Mesodermal cell (in vitro differentiated cells): ENCODE measurements at regions not wholly inside any gene's neighbourhood (a gene's known extent, or its start where the extent isn't known, plus 50 kb on each side); places are given as distances from the start of the nearest gene placed in this dataset.

Experiments
- H3K27ac ChIP-seq: 2 replicates; pipeline ENCODE4 v1.7.0; 2013; ENCODE audit warnings: mild to moderate bottlenecking, low read depth, low read length, moderate library complexity; ENCODE audit not compliant: severe bottlenecking
- H3K36me3 ChIP-seq: 2 replicates; pipeline ENCODE4 v1.7.1; 2013; ENCODE audit warnings: mild to moderate bottlenecking, low read length, moderate library complexity; ENCODE audit not compliant: control insufficient read depth, insufficient read depth
- H3K4me1 ChIP-seq: one replicate; pipeline ENCODE4 v1.7.1; 2013; ENCODE audit warnings: mild to moderate bottlenecking, low read length; ENCODE audit not compliant: insufficient read depth, control insufficient read depth, poor library complexity, severe bottlenecking
- H3K4me3 ChIP-seq: 2 replicates; pipeline ENCODE4 v1.7.0; 2013; ENCODE audit warnings: low read length, control low read depth, mild to moderate bottlenecking; ENCODE audit not compliant: insufficient read depth, poor library complexity, severe bottlenecking; ENCODE audit errors: extremely low read depth
- H3K9me3 ChIP-seq: 2 replicates; pipeline ENCODE4 v1.7.1; 2013; ENCODE audit warnings: mild to moderate bottlenecking, low read length, moderate library complexity; ENCODE audit not compliant: control insufficient read depth
- WGBS, 2 experiments: methylation state at CpG; one replicate each; pipeline ENCODE4 v1.1.5; 2013; ENCODE audit warnings: missing lambda C conversion rate in 2 of 2; ENCODE audit not compliant: insufficient coverage in 2 of 2; 5-methylcytosine and 5-hydroxymethylcytosine counted together

DNA sequence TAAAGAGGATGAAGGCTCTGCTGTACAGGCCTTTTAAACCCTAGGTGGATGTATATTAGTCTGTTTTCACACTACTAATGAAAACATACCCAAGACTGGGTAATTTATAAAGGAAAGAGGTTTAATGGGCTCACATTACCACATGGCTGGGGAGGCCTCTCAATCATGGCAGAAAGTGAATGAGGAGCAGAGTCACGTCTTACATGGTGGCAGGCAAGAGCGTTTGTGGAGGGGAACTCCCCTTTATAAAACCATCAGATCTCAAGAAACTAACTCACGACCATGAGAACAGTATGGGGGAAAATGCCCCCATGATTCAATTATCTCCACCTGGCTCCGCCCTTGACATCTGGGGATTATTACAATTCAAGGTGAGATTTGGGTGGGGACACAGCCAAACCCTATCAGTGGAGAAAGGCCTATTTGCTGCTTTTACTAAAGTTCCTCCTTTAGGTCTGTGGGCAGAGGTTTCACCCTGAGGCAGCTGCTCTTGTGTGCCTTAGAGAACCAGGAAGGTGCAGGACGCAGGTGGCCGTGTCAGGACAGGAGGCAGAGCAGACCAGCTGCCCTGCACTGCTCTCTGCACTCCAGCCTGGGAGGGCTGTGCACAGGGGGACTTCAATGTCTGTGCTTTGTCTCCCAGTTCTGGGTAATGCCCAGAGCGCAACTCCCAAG is 178.8 kb upstream of the HDAC4 start:
- Histone ChIP-seq H3K4me3 (no peak overlapping the region), H3K36me3 (no peaks in the 10 kb centered on the region), H3K27ac (no peak overlapping the region), H3K4me1 (no peaks in the 10 kb centered on the region), H3K9me3 (no peaks in the 10 kb centered on the region)
- WGBS, 2 experiments, result 89 to 92% methylated on average over 3 to 5 of the region's 7 CpGs

DNA sequence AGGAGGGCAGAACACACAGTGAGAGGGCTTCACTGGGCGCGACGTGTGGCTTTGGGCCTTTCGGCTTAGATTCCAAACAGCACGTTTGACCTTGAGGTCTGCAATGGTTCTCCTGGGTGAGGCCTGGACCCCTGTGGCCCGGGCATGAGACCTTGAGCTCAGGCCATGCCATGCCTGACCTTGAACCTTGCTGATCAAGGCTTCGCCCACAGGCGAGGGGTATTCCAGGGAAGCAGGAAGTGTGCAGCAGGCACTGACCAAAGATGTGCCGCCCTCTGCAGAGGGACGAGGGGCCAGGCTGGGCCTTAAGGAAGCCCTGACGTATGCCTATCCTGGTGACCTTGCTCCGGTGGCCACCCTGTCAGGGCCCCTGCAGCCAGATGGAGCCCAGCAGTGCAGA is 178.3 kb upstream of the HDAC4 start:
- no peak overlapping the region for H3K27ac ChIP-seq
- H3K36me3 ChIP-seq, result no peaks in the 10 kb centered on the region
- H3K4me3 ChIP-seq, result no peak overlapping the region
- peaks cover 5% of the 10 kb centered on the region for H3K4me1 ChIP-seq
- WGBS, 2 experiments, result 91 to 94% methylated on average over 10 to 12 of the region's 12 CpGs
- no peaks in the 10 kb centered on the region for H3K9me3 ChIP-seq

DNA sequence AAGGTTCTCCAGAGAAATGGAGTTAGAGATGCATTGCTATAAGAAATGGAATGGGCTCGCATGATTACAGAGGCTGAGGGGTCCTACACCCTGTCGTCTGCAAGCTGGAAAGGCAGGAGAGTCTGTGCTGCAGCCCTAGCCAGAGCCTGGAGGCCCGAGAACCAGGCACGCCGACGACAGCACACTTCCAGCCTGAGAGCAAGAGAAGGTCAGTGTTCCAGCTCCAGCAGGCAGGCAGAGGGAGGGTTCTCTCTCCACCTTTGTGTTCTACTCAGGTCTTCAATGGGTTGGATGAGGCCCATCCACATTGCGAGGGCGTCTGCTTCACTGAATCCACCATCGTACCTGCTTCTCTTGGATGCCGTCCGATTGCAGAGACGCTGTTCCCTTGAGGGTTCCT is 177.6 kb upstream of the HDAC4 start:
- H3K4me3 ChIP-seq, result no peak overlapping the region
- WGBS, 2 experiments, result 84 to 85% methylated on average over 11 to 12 of the region's 12 CpGs
- H3K9me3 ChIP-seq, result no peaks in the 10 kb centered on the region
- peaks cover 8% of the 10 kb centered on the region for H3K4me1 ChIP-seq
- no peak overlapping the region for H3K27ac ChIP-seq
- no peaks in the 10 kb centered on the region for H3K36me3 ChIP-seq

DNA sequence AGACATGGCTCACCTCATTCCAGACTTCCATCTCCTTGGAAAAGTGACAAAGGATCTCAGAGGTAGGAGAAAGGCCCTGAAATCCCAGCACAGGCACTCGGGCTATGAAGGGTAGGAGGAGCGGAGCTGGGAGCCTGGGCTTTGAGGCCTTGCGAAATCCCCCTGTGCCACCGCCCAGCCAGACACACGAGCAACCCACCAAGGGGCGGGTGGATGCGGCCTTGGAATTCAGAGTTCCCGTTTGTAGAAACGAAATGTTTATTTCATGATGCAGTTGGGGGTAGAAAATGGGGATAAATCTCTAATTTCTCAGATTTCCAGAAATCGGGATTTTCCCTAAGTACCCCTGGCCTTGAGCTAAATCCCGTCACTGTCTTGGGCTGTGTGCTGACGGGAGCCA is 177.1 kb upstream of the HDAC4 start:
- no peaks in the 10 kb centered on the region for H3K36me3 ChIP-seq
- no peak overlapping the region for H3K4me3 ChIP-seq
- WGBS, 2 experiments, result 90 to 99% methylated on average over 8 to 11 of the region's 12 CpGs
- peaks cover 8% of the 10 kb centered on the region for H3K4me1 ChIP-seq
- no peaks in the 10 kb centered on the region for H3K9me3 ChIP-seq
- no peak overlapping the region for H3K27ac ChIP-seq

DNA sequence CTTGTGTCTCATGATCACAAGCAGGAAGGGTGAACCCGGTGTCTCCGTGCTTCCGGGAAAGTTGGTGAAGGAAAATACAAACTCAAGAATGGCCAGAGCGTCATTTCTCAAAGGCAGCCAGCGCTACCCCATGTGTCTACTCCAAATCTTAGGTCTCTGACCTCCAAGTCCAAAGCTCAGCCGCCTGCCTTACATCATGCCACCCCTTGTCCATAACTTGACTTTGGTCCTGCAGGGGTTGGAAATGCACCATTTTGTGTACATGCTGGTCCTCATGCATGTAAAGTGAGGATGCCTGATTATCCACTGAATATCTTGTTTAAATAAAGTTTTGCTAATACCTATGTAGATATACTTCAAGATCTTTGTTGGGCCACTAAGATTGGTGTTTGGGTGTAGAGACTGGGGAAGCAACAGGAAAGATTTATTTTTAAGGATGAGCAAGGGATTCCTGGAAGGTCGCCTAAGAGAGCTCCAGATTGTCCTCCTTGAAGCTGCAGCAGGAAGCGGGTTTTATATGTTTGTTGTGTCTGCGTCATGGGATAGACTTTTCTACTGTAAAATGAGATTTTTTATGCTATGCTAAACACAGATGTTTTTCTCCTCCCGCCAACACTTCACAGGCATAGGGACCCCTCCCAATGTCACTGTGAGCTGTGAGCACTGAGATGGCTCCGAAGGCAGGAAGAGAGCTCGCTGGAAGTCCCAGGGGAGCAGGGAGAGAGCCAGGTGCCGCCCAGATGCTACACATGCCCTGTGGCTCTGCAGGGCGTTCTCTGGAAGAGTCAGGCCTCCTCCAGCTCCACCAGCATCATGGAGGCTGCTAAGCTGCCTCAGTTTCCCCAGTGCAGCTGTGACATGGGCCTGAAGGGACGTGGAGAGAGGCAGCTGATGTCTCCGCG is 176.2 kb upstream of the HDAC4 start:
- Histone ChIP-seq H3K4me3 (no peak overlapping the region), H3K36me3 (no peaks in the 10 kb centered on the region), H3K4me1 (peaks cover 8% of the 10 kb centered on the region), H3K9me3 (no peaks in the 10 kb centered on the region), H3K27ac (no peak overlapping the region)
- 91 to 96% methylated on average over 12 to 13 of the region's 17 CpGs for WGBS, 2 experiments

DNA sequence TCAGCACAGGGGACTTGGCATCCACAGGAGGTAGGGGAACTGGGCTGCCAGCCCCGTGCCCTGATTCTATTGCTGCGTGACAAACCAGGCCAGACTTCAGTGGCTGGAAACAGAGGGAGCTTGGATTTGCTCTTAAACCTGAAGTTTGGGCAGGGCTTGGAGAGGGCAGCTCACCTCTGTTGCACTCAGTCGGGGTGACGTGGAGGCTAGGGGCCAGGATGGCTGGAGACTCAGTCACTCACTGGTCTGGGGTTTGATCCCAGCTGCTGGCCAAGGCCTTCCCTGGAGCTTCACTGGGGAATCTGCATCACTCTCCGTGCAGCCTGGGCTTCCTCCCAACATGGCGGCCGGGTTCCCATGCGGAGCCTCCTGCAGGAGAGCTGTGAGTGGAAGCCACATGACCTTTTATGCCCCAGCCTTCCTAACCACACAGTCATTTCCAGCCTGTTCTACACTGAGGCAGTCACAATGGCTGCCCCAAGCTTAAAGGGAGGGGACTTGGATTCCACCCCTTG is 175.2 kb upstream of the HDAC4 start:
- Histone ChIP-seq H3K4me3 (no peak overlapping the region), H3K4me1 (peaks cover 8% of the 10 kb centered on the region), H3K27ac (no peak overlapping the region), H3K9me3 (no peaks in the 10 kb centered on the region), H3K36me3 (no peaks in the 10 kb centered on the region)
- WGBS, 2 experiments, result 95 to 96% methylated on average over 6 to 8 of the region's 8 CpGs

DNA sequence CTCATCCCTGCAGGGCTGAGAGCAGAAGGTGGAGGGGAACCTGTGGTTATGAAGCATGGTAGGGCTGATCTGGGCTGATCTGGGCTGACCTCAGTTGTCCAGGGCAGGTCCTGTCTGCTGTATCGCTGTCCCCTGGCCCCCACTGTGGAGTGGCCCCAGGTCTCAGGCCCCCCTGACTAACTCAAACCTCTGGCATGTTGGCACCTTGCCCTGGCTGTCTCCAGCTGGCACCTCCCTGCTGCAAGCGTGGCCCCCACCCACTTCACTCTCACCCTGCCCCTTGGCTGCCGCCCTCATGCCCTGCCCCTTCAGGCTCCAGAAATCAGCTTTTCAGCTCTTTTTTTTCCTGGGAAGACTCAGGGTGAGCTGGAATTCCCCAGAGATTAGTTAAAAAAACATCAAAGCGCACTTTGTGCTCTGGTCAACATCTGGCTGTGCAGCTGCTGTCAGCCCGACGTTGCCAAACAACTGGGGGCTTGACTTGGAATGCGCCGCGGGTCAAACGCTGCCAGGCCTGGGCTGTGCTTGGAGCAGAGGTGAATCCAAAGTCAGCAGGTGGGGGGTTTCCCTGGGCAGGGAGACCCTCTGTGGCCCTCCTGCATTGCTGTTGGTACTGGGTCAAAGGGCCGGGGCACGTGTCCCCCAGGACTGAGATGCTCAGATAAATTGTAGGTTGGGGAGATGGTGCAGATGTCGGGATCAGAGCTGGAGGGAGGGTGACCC is 173.8 kb upstream of the HDAC4 start:
- H3K4me1 ChIP-seq, result peaks cover 8% of the 10 kb centered on the region
- H3K4me3 ChIP-seq, result no peak overlapping the region
- no peaks in the 10 kb centered on the region for H3K36me3 ChIP-seq
- no peaks in the 10 kb centered on the region for H3K9me3 ChIP-seq
- 80 to 84% methylated on average over 11 to 12 of the region's 13 CpGs for WGBS, 2 experiments
- peak overlapping the region; percentile 77 for H3K27ac ChIP-seq

DNA sequence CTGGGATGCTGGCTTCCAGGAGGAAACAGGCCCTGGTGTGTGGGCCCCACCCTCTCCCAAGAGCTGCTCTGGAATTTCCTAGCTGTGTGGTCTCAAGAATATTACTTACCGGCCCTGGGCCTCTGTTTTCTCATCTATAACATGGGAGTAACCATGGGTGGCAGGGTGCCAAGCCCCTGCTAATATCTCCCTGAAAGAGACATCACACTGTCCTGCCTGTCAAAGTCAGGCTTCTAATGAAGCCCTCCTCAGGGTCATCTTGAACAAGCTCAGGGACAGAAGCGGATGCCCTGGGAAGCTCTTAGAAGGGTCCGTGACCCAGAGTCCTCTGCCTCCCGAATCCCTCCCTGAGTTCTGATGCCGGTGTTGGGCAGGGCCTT is 173.2 kb upstream of the HDAC4 start:
- Histone ChIP-seq H3K27ac (peak overlapping the region; percentile 77), H3K36me3 (no peaks in the 10 kb centered on the region), H3K4me3 (no peak overlapping the region), H3K4me1 (peaks cover 8% of the 10 kb centered on the region), H3K9me3 (no peaks in the 10 kb centered on the region)
- WGBS, 2 experiments, result 83 to 87% methylated on average over 2 to 5 of the region's 5 CpGs

DNA sequence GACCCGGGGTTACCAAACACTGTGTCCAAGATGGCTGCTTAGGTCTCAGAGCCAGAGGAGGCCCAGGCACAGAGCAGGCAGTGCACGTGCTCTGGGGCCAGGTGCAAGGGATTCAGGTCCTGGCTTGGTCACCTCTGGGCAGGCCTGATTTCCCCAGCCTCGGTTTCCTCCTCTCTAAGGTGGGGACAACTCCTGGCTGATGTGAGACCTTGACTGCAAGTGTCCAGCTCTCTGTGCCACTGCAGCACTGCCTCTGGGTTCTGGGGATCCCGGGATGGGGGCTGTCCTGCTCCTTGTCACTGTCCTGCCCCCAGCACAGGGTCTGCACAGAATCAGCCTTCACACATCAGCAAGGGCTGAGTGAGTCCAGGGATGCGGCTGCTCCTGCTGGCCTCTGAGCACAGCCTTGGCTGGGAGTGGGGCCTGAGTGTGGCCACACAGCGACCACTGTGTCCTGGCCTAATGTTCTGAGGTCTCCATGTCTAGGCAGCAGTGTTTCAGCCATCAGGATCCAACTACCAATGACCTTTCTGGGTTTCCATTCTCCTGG is 170.2 kb upstream of the HDAC4 start:
- no peak overlapping the region for H3K27ac ChIP-seq
- H3K4me3 ChIP-seq, result no peak overlapping the region
- H3K9me3 ChIP-seq, result no peaks in the 10 kb centered on the region
- H3K4me1 ChIP-seq, result peaks cover 12% of the 10 kb centered on the region
- 85 to 86% methylated on average over 6 of the region's 6 CpGs for WGBS, 2 experiments
- H3K36me3 ChIP-seq, result no peaks in the 10 kb centered on the region

DNA sequence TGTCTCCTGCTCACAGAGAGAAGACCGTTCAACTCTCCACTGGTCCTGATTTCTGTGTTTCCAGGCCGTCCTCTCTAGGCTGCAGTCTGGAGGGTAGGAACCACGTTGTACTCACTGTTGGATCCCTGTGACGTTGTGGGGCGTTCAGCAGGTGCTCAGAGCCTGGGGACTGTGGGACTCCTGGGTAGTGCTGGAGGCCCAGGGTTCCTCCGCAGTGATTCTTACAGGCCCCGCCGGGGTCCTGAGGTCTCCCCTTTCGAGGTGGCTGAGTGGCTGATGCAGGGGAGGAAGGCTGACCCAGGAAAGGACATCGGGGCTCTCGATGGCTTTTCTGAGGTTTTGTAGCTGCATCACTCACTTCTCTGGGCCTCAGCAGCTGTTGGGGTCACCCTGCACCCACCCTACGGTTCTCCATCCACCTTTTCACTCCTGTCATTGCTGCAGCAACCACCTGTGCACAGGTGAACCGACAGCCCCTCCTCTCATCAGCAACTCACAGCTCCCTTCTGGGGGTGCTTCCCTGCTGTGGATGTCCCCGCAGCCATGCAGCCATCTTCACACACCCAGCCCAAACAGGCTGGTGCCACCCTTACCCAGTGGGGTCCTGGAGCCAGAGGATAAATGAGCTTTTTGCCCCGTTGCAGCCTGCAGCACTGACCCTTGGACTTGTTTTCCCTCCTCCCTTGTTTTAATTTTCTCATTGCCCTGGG is 169.6 kb upstream of the HDAC4 start:
- 84 to 93% methylated on average over 15 of the region's 15 CpGs for WGBS, 2 experiments

More for the DNA sequence above, 169.6 kb upstream of the HDAC4 start:
- Histone ChIP-seq H3K9me3 (no peaks in the 10 kb centered on the region), H3K36me3 (no peaks in the 10 kb centered on the region), H3K4me3 (no peak overlapping the region), H3K27ac (no peak overlapping the region), H3K4me1 (peaks cover 12% of the 10 kb centered on the region)
